Hepatocyte (in vitro differentiated cells): ENCODE measurements at regions not wholly inside any gene's neighbourhood (a gene's known extent, or its start where the extent isn't known, plus 50 kb on each side); places are given as distances from the start of the nearest gene placed in this dataset.

ENCODE experiments used
- DNase-seq: peaks from one replicate; pipeline ENCODE4 v3.0.0-alpha.2; 2016; ENCODE audit warnings: low spot score
- H2AFZ ChIP-seq: fragments of 200-600 bp; sonication (generic); 2 replicates; pipeline ENCODE4 v1.6.0; 2016; ENCODE audit warnings: antibody characterized with exemption, mild to moderate bottlenecking
- H3K27ac ChIP-seq: fragments of 200-600 bp; sonication (generic); 2 replicates; pipeline ENCODE4 v1.5.1; 2016; ENCODE audit warnings: mild to moderate bottlenecking
- H3K27me3 ChIP-seq: fragments of 200-600 bp; sonication (generic); 2 replicates; pipeline ENCODE4 v1.6.1; 2016
- H3K36me3 ChIP-seq: fragments of 200-600 bp; sonication (generic); replicated peaks from 2 replicates; pipeline ENCODE4 v1.5.1; 2016; ENCODE audit warnings: low read depth; ENCODE audit not compliant: insufficient read depth
- H3K4me1 ChIP-seq: fragments of 200-600 bp; sonication (generic); 2 replicates; pipeline ENCODE4 v1.5.1; 2016; ENCODE audit warnings: mild to moderate bottlenecking, moderate library complexity; ENCODE audit not compliant: insufficient read depth
- H3K4me2 ChIP-seq: fragments of 200-600 bp; sonication (generic); 2 replicates; pipeline ENCODE4 v1.6.0; 2016
- H3K4me3 ChIP-seq: fragments of 200-600 bp; sonication (generic); 2 replicates; pipeline ENCODE4 v1.5.1; 2016; ENCODE audit warnings: mild to moderate bottlenecking
- H3K79me2 ChIP-seq: fragments of 200-600 bp; sonication (generic); 2 replicates; pipeline ENCODE4 v1.6.0; 2017; ENCODE audit warnings: mild to moderate bottlenecking
- H3K9me2 ChIP-seq: fragments of 200-600 bp; sonication (generic); replicated peaks from 2 replicates; pipeline ENCODE4 v1.6.0; 2017; ENCODE audit warnings: mild to moderate bottlenecking; ENCODE audit not compliant: insufficient read depth
- H3K9me3 ChIP-seq: fragments of 200-600 bp; sonication (generic); 2 replicates; pipeline ENCODE4 v1.5.1; 2016; ENCODE audit warnings: low read depth, mild to moderate bottlenecking
- H4K20me1 ChIP-seq: fragments of 200-600 bp; sonication (generic); 2 replicates; pipeline ENCODE4 v1.6.0; 2016; ENCODE audit warnings: mild to moderate bottlenecking; ENCODE audit not compliant: insufficient read depth, poor library complexity, severe bottlenecking
- EZH2 ChIP-seq: fragments of 200-600 bp; sonication (generic); IDR thresholded peaks from 2 replicates; pipeline ENCODE4 v1.6.1; 2016; ENCODE audit warnings: antibody characterized with exemption, mild to moderate bottlenecking, borderline replicate concordance
- EZH2phosphoT487 ChIP-seq: fragments of 200-600 bp; sonication (generic); IDR thresholded peaks from one replicate; pipeline ENCODE4 v1.6.1; 2018; ENCODE audit warnings: antibody characterized with exemption, mild to moderate bottlenecking, low read depth, moderate library complexity; ENCODE audit not compliant: unreplicated experiment, severe bottlenecking
- WGBS: methylation state at CpG from one replicate; pipeline ENCODE4 v1.1.6; 2016; ENCODE audit warnings: low lambda C conversion rate; ENCODE audit errors: missing lambda C conversion rate; 5-methylcytosine and 5-hydroxymethylcytosine counted together
- TF ChIP-seq, protein P1 (sequence below): fragments of 200-600 bp; sonication (generic); IDR thresholded peaks from 2 replicates; pipeline ENCODE4 v1.5.1; 2016; ENCODE audit warnings: antibody characterized with exemption, mild to moderate bottlenecking; ENCODE audit not compliant: poor library complexity

DNA sequence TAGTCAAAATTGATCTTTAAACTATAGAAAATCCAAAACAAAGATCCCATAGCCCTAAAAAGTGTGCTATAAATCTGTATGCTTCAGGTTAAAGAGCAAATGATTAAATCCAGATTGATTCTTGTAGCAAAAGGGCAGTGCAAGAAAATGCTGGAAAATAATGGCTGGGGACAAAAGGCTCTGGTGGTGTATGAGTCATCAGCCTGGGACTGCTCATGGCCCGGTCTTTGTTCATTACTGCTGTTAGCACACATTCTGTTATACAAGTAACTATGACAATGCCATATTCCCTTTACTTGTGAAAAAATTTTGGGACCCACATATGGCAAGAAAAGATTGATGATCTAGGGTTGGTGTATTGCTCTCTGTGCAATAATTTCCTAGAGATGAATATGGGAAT, 89.1 kb downstream of the RWDD3 start:
- Histone ChIP-seq H3K9me2 (no peaks in the 10 kb centered on the region), H3K4me1 (peaks cover 7% of the 10 kb centered on the region), H3K27me3 (no peaks in the 10 kb centered on the region), H4K20me1 (no peaks in the 10 kb centered on the region), H3K36me3 (no peaks in the 10 kb centered on the region), H2AFZ (no peak overlapping the region), H3K79me2 (no peaks in the 10 kb centered on the region), H3K27ac (no peak overlapping the region), H3K9me3 (no peaks in the 10 kb centered on the region), H3K4me3 (no peak overlapping the region), H3K4me2 (no peak overlapping the region)
- DNase-seq: peak; percentile 51
- WGBS: 21% methylated on average over 1 of the region's 1 CpG
- no peak for TF ChIP-seq EZH2
- no peak for TF ChIP-seq EZH2phosphoT487
- TF ChIP-seq, protein P1, sequence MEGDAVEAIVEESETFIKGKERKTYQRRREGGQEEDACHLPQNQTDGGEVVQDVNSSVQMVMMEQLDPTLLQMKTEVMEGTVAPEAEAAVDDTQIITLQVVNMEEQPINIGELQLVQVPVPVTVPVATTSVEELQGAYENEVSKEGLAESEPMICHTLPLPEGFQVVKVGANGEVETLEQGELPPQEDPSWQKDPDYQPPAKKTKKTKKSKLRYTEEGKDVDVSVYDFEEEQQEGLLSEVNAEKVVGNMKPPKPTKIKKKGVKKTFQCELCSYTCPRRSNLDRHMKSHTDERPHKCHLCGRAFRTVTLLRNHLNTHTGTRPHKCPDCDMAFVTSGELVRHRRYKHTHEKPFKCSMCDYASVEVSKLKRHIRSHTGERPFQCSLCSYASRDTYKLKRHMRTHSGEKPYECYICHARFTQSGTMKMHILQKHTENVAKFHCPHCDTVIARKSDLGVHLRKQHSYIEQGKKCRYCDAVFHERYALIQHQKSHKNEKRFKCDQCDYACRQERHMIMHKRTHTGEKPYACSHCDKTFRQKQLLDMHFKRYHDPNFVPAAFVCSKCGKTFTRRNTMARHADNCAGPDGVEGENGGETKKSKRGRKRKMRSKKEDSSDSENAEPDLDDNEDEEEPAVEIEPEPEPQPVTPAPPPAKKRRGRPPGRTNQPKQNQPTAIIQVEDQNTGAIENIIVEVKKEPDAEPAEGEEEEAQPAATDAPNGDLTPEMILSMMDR: no peak

DNA sequence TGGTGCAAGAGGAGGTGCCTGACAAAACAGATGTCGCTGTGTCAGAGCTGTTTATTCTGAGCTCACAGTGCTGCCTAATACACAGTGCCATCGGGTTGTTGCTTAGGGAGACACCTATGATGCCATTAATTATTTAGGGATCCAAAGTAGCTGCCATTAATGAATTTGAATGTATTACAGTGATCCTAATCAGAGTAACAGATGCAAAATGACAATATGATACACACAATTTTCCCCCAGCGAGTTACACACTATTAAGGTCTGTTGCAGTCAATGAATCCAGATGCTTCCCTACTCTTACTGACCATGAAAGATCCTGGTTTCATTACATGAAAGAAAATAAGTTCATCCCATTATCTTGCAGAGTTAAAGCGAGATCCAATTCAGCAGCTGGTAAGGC, 91.3 kb downstream of the RWDD3 start:
- Histone ChIP-seq H3K4me1 (peaks cover 7% of the 10 kb centered on the region), H3K9me2 (no peaks in the 10 kb centered on the region), H3K27ac (no peak overlapping the region), H3K27me3 (no peaks in the 10 kb centered on the region), H2AFZ (no peak overlapping the region), H3K4me3 (no peak overlapping the region), H3K4me2 (no peak overlapping the region), H3K79me2 (no peaks in the 10 kb centered on the region), H4K20me1 (no peaks in the 10 kb centered on the region), H3K9me3 (no peaks in the 10 kb centered on the region), H3K36me3 (no peaks in the 10 kb centered on the region)
- WGBS: 90% methylated on average over 4 of the region's 4 CpGs
- DNase-seq: no peak
- TF ChIP-seq EZH2 (no peak), EZH2phosphoT487 (no peak)
- TF ChIP-seq, protein P1: no peak

DNA sequence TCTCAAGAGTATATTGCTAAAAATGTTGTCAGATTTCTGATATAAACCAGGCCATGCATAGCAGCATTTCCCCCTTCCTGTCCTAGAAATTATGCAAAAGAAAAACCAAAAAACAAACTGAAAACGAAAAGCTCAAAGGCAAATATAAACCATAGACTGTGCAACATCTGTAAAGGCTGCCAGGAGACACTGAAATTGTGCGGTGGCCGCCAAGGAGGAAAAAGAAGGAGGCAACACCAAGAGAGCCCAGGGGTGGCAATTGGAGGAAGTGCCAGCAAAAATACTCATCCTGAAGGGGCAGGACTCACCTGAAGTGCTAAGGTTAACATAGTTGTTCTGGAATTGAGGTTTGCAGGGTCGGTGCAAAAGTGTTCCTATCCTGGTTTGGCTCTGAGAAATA, 92.0 kb downstream of the RWDD3 start:
- no peak overlapping the region for H2AFZ ChIP-seq
- no peak overlapping the region for H3K4me3 ChIP-seq
- no peak for DNase-seq
- no peaks in the 10 kb centered on the region for H3K79me2 ChIP-seq
- no peak for TF ChIP-seq EZH2phosphoT487
- TF ChIP-seq, protein P1: no peak
- TF ChIP-seq EZH2: no peak
- no peak overlapping the region for H3K27ac ChIP-seq
- no peaks in the 10 kb centered on the region for H3K9me2 ChIP-seq
- no peak overlapping the region for H3K4me2 ChIP-seq
- no peaks in the 10 kb centered on the region for H3K27me3 ChIP-seq
- WGBS: 79% methylated on average over 4 of the region's 4 CpGs
- H4K20me1 ChIP-seq: no peaks in the 10 kb centered on the region
- peaks cover 7% of the 10 kb centered on the region for H3K4me1 ChIP-seq
- no peaks in the 10 kb centered on the region for H3K36me3 ChIP-seq
- H3K9me3 ChIP-seq: no peaks in the 10 kb centered on the region

DNA sequence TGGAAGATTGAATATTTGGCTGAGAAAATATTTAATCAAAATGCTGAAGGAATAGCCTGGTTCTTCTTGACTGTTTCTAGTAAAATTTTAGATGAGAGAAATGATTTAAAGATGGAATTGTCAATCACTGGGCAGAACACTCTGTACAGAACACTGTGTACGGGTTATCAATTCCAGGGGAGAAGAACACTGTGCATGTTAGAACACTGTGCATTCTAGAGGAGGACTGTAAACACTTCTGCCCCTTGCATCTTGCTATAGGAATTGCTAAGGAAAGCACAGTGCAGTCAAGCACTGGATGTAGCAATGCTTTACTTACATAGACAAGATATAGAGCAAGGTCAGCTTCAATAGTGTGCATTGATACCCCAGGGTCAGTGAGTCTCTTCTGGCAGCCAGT, 98.7 kb downstream of the RWDD3 start:
- Histone ChIP-seq H3K4me2 (no peak overlapping the region), H3K27ac (no peak overlapping the region), H3K9me2 (no peaks in the 10 kb centered on the region), H3K9me3 (no peaks in the 10 kb centered on the region), H3K27me3 (no peaks in the 10 kb centered on the region), H3K36me3 (no peaks in the 10 kb centered on the region), H3K4me3 (no peak overlapping the region), H3K4me1 (no peaks in the 10 kb centered on the region), H2AFZ (no peak overlapping the region), H3K79me2 (no peaks in the 10 kb centered on the region), H4K20me1 (no peaks in the 10 kb centered on the region)
- no peak for DNase-seq
- WGBS: 70% methylated on average over 1 of the region's 1 CpG
- TF ChIP-seq, protein P1: no peak
- TF ChIP-seq EZH2phosphoT487 (no peak), EZH2 (no peak)
